ENCODE measurements at regions not wholly inside any gene's neighbourhood (a gene's known extent, or its start where the extent isn't known, plus 50 kb on each side); places are given as distances from the start of the nearest gene placed in this dataset.

- no peak overlapping the region for H3K27ac ChIP-seq
- H3K4me3 ChIP-seq: no peak overlapping the region
- H3K36me3 ChIP-seq (ENCODE audit: low read depth, missing control alignments): no peaks in the 10 kb centered on the region
- no peaks in the 10 kb centered on the region for H3K27me3 ChIP-seq
- TF ChIP-seq POLR2A (IDR thresholded peaks at IDR 0.05): no peak
- TF ChIP-seq, protein P1, sequence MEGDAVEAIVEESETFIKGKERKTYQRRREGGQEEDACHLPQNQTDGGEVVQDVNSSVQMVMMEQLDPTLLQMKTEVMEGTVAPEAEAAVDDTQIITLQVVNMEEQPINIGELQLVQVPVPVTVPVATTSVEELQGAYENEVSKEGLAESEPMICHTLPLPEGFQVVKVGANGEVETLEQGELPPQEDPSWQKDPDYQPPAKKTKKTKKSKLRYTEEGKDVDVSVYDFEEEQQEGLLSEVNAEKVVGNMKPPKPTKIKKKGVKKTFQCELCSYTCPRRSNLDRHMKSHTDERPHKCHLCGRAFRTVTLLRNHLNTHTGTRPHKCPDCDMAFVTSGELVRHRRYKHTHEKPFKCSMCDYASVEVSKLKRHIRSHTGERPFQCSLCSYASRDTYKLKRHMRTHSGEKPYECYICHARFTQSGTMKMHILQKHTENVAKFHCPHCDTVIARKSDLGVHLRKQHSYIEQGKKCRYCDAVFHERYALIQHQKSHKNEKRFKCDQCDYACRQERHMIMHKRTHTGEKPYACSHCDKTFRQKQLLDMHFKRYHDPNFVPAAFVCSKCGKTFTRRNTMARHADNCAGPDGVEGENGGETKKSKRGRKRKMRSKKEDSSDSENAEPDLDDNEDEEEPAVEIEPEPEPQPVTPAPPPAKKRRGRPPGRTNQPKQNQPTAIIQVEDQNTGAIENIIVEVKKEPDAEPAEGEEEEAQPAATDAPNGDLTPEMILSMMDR (IDR thresholded peaks at IDR 0.05): no peak
- intact Hi-C loops (cut with DNase I; ENCODE audit: low total_unique reads): loop anchor here (10.0 kb wide), 1 partner anchor 102 kb away; a partner anchor contains a TSS
- WGBS, 2 donors: 88 to 90% methylated on average over 3 of the region's 3 CpGs
- DNase-seq: no peak
- H3K4me1 ChIP-seq: peaks cover 6% of the 10 kb centered on the region
- no peaks in the 10 kb centered on the region for H3K9me3 ChIP-seq
Measured at GRCh38 chr18:46276748-46277147, 172.6 kb downstream of the HAUS1 start.

DNA sequence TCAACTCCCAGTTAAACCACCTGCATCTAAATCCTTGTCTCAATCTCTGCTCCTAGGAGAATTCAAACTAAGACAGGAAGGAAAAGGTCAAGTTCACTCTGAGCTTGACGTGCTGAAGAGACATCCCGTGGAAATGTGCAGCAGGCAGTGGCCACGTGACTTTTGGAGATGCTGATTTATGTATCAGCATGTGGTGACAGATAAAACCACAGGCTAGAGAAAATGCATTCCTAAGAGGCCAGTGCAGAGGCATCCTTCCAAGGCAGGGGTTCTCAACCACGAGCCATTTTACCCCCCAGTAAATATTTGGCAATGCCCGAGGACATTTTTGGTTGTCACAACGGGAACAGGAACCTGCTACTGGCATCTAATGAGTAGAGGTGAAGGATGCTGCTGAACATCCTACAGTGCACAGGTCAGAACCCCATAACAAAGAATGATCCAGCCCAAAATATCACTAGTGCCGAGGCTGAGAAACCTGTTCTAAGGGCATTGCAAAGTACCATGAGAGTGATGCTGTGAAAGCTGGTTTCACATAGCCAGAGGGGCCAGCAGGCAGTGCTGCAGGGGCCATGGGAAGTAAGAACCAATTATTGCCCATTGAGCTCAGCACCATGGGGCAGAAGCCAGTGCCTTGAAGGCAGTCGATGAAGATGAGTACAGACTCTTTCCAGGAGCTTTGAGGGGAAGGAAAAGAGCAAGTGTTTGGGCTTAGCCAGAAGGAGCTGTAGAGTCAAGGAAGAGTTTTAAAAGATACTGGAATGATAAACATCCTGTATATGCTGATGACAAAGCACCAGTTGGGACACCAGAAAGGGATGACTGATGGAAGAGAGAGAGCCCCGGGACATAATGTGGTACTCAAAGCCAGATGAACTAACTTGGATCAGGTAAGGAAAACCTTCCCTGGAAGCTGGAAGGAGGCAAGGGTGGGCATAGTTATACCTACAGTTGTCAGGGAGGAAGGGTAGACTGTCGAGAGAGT, 174.6 kb downstream of the HAUS1 start:
- H3K27me3 ChIP-seq: no peaks in the 10 kb centered on the region
- no peak overlapping the region for H3K4me3 ChIP-seq
- TF ChIP-seq POLR2A (IDR thresholded peaks at IDR 0.05): no peak
- TF ChIP-seq, protein P1 (IDR thresholded peaks at IDR 0.05): no peak
- intact Hi-C loops (cut with DNase I; ENCODE audit: low total_unique reads): loop anchor here (10.0 kb wide), 1 partner anchor 104 kb away; a partner anchor contains a TSS
- H3K4me1 ChIP-seq: peaks cover 16% of the 10 kb centered on the region
- no peaks in the 10 kb centered on the region for H3K9me3 ChIP-seq
- no peaks in the 10 kb centered on the region for H3K36me3 ChIP-seq (ENCODE audit: low read depth, missing control alignments)
- DNase-seq: no peak
- H3K27ac ChIP-seq: no peak overlapping the region
- 41 to 46% methylated on average over 10 of the region's 10 CpGs for WGBS, 2 donors

GRCh38 chr18:46279673-46280072, 175.5 kb downstream of the HAUS1 start:
- H3K9me3 ChIP-seq: no peaks in the 10 kb centered on the region
- no peak for DNase-seq
- H3K4me3 ChIP-seq: no peak overlapping the region
- WGBS, 2 donors: 95 to 98% methylated on average over 6 of the region's 6 CpGs
- no peak for TF ChIP-seq POLR2A (IDR thresholded peaks at IDR 0.05)
- TF ChIP-seq, protein P1 (IDR thresholded peaks at IDR 0.05): no peak
- no peaks in the 10 kb centered on the region for H3K27me3 ChIP-seq
- no peaks in the 10 kb centered on the region for H3K36me3 ChIP-seq (ENCODE audit: low read depth, missing control alignments)
- no peak overlapping the region for H3K27ac ChIP-seq
- peaks cover 16% of the 10 kb centered on the region for H3K4me1 ChIP-seq
- intact Hi-C loops (cut with DNase I; ENCODE audit: low total_unique reads): loop anchor here (5.0 to 10.0 kb wide), 3 partner anchors 105 to 378 kb away; partner anchors contain the start of gene LOXHD1

DNA sequence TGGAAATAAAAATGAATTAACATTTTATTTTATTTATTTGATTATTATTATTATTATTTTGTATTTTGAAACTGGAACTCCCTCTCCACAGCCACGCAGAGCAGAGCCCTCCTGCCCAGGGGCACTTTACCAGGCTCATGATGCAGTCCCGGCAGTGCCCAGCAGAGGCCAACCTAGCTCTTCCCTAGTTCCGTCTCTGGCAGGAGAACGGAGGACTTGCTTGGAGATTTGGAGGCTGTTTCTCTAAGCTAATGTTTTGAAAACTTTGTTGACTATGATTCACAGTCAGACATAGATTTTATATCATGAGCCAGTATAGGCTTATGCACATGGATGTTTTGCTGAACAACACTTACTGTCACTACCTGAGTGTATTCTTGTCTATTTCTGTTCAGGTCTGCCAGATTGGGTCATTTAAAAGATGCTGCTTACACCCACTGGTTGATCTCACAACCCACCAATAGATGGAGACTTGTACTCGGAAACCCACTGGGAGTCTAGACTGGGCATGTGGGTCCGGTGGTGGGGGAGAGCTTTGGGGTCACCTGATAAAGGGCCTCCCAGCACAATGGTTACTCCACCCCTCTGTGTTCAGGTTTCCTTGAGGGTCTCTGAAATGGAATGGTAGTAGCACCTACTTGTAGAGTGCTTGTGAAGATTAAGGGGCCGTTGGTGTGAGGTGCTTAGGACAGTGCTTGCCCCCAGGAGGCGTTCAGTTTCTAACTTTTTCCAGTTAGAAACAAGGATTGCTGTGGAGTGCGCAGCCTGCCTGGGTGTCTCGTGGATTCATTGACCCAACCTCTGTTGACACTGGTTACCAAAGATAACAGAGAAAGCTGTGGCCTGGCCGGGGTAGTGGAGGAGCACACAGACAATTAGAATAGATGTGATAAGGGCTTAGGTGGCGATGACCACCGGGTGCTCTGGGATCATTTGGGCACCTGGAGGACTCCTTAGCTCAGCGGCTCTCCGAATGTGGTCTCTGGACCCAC, 177.3 kb downstream of the HAUS1 start:
- H3K4me1 ChIP-seq: peaks cover 16% of the 10 kb centered on the region
- peak; percentile 83 for DNase-seq
- H3K27ac ChIP-seq: peak overlapping the region in 1 of 2 donors; percentile 33
- no peaks in the 10 kb centered on the region for H3K36me3 ChIP-seq (ENCODE audit: low read depth, missing control alignments)
- H3K4me3 ChIP-seq: no peak overlapping the region
- TF ChIP-seq, protein P1 (IDR thresholded peaks at IDR 0.05): peak; percentile 66 to 82 (median 73)
- TF ChIP-seq POLR2A (IDR thresholded peaks at IDR 0.05): no peak
- H3K9me3 ChIP-seq: no peaks in the 10 kb centered on the region
- intact Hi-C loops (cut with DNase I; ENCODE audit: low total_unique reads): loop anchor here (5.0 to 10.0 kb wide), 2 partner anchors 193 to 376 kb away; partner anchors contain the start of gene LOXHD1
- WGBS, 2 donors: 56 to 66% methylated on average over 15 of the region's 15 CpGs
- H3K27me3 ChIP-seq: no peaks in the 10 kb centered on the region
